H9 (cell line): ENCODE measurements at regions not wholly inside any gene's neighbourhood (a gene's known extent, or its start where the extent isn't known, plus 50 kb on each side); places are given as distances from the start of the nearest gene placed in this dataset.

Experiments used
- DNase-seq: peaks from one replicate; pipeline ENCODE4 v3.0.0-alpha.2; 2017
- H2AFZ ChIP-seq: one replicate; pipeline ENCODE4 v1.6.1; 2013; ENCODE audit warnings: mild to moderate bottlenecking, low read length, control low read depth, moderate library complexity
- H2AK5ac ChIP-seq: 2 replicates; pipeline ENCODE4 v1.6.1; 2013; ENCODE audit warnings: low read length, control low read depth, mixed read lengths; ENCODE audit not compliant: insufficient read length
- H2BK120ac ChIP-seq: one replicate; pipeline ENCODE4 v1.6.1; 2013; ENCODE audit warnings: low read depth, mild to moderate bottlenecking, low read length, control low read depth, inconsistent platforms; ENCODE audit not compliant: poor library complexity, severe bottlenecking
- H2BK12ac ChIP-seq: 2 replicates; pipeline ENCODE4 v1.6.1; 2013; ENCODE audit warnings: low read length, control low read depth, mixed read lengths, low read depth; ENCODE audit not compliant: insufficient read length
- H2BK15ac ChIP-seq: 2 replicates; pipeline ENCODE4 v1.6.1; 2013; ENCODE audit warnings: low read depth, low read length, control low read depth
- H2BK20ac ChIP-seq: one replicate; pipeline ENCODE4 v1.6.1; 2013; ENCODE audit warnings: low read depth, mild to moderate bottlenecking, low read length, control low read depth, inconsistent platforms; ENCODE audit not compliant: poor library complexity, severe bottlenecking
- H2BK5ac ChIP-seq: 2 replicates; pipeline ENCODE4 v1.6.1; 2013; ENCODE audit warnings: low read length, control low read depth, mixed read lengths; ENCODE audit not compliant: insufficient read length
- H3K14ac ChIP-seq: 2 replicates; pipeline ENCODE4 v1.6.1; 2013; ENCODE audit warnings: low read length, control low read depth; ENCODE audit not compliant: insufficient read depth
- H3K18ac ChIP-seq: 2 replicates; pipeline ENCODE4 v1.6.1; 2013; ENCODE audit warnings: low read depth, mild to moderate bottlenecking, mixed read lengths, low read length, control low read depth; ENCODE audit not compliant: insufficient read length
- H3K23ac ChIP-seq: 2 replicates; pipeline ENCODE4 v1.6.1; 2013; ENCODE audit warnings: low read length, control low read depth, mixed read lengths, low read depth; ENCODE audit not compliant: insufficient read length
- H3K23me2 ChIP-seq: 2 replicates; pipeline ENCODE4 v1.6.1; 2013; ENCODE audit warnings: low read depth, mild to moderate bottlenecking, mixed read lengths, low read length, control low read depth; ENCODE audit not compliant: insufficient read length, poor library complexity, severe bottlenecking
- H3K27ac ChIP-seq: 2 replicates; pipeline ENCODE4 v1.5.1; 2013; ENCODE audit warnings: low read length, control low read depth, mixed read lengths, low read depth; ENCODE audit not compliant: insufficient read length
- H3K27me3 ChIP-seq: 2 replicates; pipeline ENCODE4 v1.6.1; 2013; ENCODE audit warnings: low read length, control low read depth, inconsistent platforms; ENCODE audit not compliant: insufficient read depth
- H3K4ac ChIP-seq: 2 replicates; pipeline ENCODE4 v1.6.1; 2013; ENCODE audit warnings: low read depth, mild to moderate bottlenecking, control low read depth, inconsistent platforms, low read length, moderate library complexity
- H3K4me1 ChIP-seq: 2 replicates; pipeline ENCODE4 v1.6.1; 2013; ENCODE audit warnings: low read length, control low read depth, inconsistent platforms; ENCODE audit not compliant: insufficient read depth
- H3K4me2 ChIP-seq: 2 replicates; pipeline ENCODE4 v1.6.1; 2013; ENCODE audit warnings: low read length, control low read depth, mixed read lengths; ENCODE audit not compliant: insufficient read length, insufficient read depth
- H3K56ac ChIP-seq: 2 replicates; pipeline ENCODE4 v1.6.1; 2013; ENCODE audit warnings: low read depth, mild to moderate bottlenecking, mixed read lengths, low read length, control low read depth; ENCODE audit not compliant: insufficient read length
- H3K79me1 ChIP-seq: 2 replicates; pipeline ENCODE4 v1.6.1; 2013; ENCODE audit warnings: low read depth, mild to moderate bottlenecking, moderate library complexity, low read length, control low read depth, inconsistent platforms; ENCODE audit not compliant: insufficient read depth, poor library complexity, severe bottlenecking
- H3K79me2 ChIP-seq: 2 replicates; pipeline ENCODE4 v1.6.1; 2013; ENCODE audit warnings: low read length, control low read depth, inconsistent platforms; ENCODE audit not compliant: insufficient read depth
- H3K9ac ChIP-seq: 2 replicates; pipeline ENCODE4 v1.6.1; 2013; ENCODE audit warnings: low read length, control low read depth, mixed read lengths; ENCODE audit not compliant: insufficient read length; ENCODE audit errors: extremely low read depth
- H3K9me3 ChIP-seq: one replicate; pipeline ENCODE4 v1.6.1; 2013; ENCODE audit warnings: low read depth, low read length, inconsistent platforms; ENCODE audit not compliant: control insufficient read depth
- H3T11ph ChIP-seq: one replicate; pipeline ENCODE4 v1.6.1; 2013; ENCODE audit warnings: mild to moderate bottlenecking, low read length, control low read depth, inconsistent platforms
- H4K20me1 ChIP-seq: one replicate; pipeline ENCODE4 v1.6.1; 2013; ENCODE audit not compliant: control insufficient read depth, insufficient read length, insufficient read depth
- H4K5ac ChIP-seq: 2 replicates; pipeline ENCODE4 v1.6.1; 2013; ENCODE audit warnings: low read depth, mild to moderate bottlenecking, mixed read lengths, low read length, control low read depth; ENCODE audit not compliant: insufficient read length
- H4K8ac ChIP-seq: replicated peaks from 2 replicates; pipeline ENCODE4 v1.6.1; 2013; ENCODE audit warnings: low read length, control low read depth, mixed read lengths, low read depth; ENCODE audit not compliant: insufficient read length
- H4K91ac ChIP-seq: 2 replicates; pipeline ENCODE4 v1.6.1; 2013; ENCODE audit warnings: low read depth, mild to moderate bottlenecking, moderate library complexity, mixed read lengths, low read length, control low read depth; ENCODE audit not compliant: insufficient read length
- H3K27ac Mint-ChIP-seq, 3 experiments: 2 replicates in 2 of 3; 3 replicates in 1 of 3; pipeline ENCODE4 v1.8.0; 2020 to 2021; ENCODE audit warnings: mixed read lengths in 3 of 3, mild to moderate bottlenecking in 1 of 3, moderate library complexity in 1 of 3
- H3K27me3 Mint-ChIP-seq: 2 replicates; pipeline ENCODE4 v1.8.0; 2021; ENCODE audit warnings: low read depth, mild to moderate bottlenecking, moderate library complexity, mixed read lengths
- H3K36me3 Mint-ChIP-seq, 3 experiments: 2 replicates in 2 of 3; 3 replicates in 1 of 3; pipeline ENCODE4 v1.8.0; 2020 to 2021; ENCODE audit warnings: low read depth in 3 of 3, mixed read lengths in 3 of 3; ENCODE audit not compliant: insufficient read depth in 1 of 3
- H3K4me1 Mint-ChIP-seq, 2 experiments: 2 replicates each; pipeline ENCODE4 v1.8.0; 2020; ENCODE audit warnings: mixed read lengths in 2 of 2
- H3K4me3 Mint-ChIP-seq, 2 experiments: 2 replicates in 1 of 2; 3 replicates in 1 of 2; pipeline ENCODE4 v1.8.0; 2020 to 2021; ENCODE audit warnings: mild to moderate bottlenecking in 2 of 2, mixed read lengths in 2 of 2, moderate library complexity in 1 of 2
- H3K9me3 Mint-ChIP-seq, 2 experiments: 2 replicates in 1 of 2; 3 replicates in 1 of 2; pipeline ENCODE4 v1.8.0; 2020; ENCODE audit warnings: mild to moderate bottlenecking in 2 of 2, mixed read lengths in 2 of 2, moderate library complexity in 1 of 2
- WGBS: extraction: QIAGEN DNeasy Blood & Tissue Kit; methylation state at CpG from one replicate; pipeline ENCODE4 v1.1.7; 2013; ENCODE audit warnings: missing lambda C conversion rate, low lambda C conversion rate, mixed read lengths; ENCODE audit not compliant: insufficient read length; ENCODE audit errors: extremely low coverage; 5-methylcytosine and 5-hydroxymethylcytosine counted together
- TF ChIP-seq, protein P1 (sequence below): fragments of 200-600 bp; sonication (generic); conservative IDR thresholded peaks from 3 replicates; pipeline ENCODE4 v1.8.0; 2021; ENCODE audit warnings: antibody characterized with exemption, mild to moderate bottlenecking

DNA sequence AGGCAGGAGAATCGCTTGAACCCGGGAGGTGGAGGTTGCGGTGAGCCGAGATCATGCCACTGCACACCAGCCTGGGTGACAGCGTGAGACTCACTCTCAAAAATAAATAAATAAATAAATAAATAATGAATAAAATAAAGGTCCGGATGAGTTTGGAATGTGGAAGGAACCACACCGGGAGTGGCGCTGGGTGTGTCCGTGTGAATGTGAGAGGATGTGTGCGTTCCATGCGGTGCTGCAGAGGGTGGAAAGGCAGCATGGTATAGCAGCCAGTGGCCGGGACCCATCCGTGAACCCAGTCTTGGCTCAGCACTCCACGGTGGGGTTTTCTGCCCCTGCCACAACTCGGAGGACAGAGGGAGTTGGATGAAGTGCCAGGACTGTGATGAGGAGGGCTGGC is 56.2 kb upstream of the POFUT2 start:
- Histone ChIP-seq H2AK5ac (no peak overlapping the region), H3K27ac (no peak overlapping the region), H3K23ac (no peak overlapping the region), H3K9me3 (no peaks in the 10 kb centered on the region), H3K14ac (no peak overlapping the region), H3K27me3 (no peaks in the 10 kb centered on the region), H3K23me2 (no peaks in the 10 kb centered on the region), H3T11ph (no peak overlapping the region), H3K9ac (no peak overlapping the region), H3K4me2 (no peak overlapping the region), H4K91ac (no peak overlapping the region), H4K8ac (no peak overlapping the region), H2BK15ac (no peak overlapping the region; the same call in 1 of the 2 replicates), H3K56ac (no peak overlapping the region), H2BK12ac (no peak overlapping the region), H2BK5ac (no peak overlapping the region), H3K4ac (no peak overlapping the region), H2BK120ac (no peak overlapping the region), H4K20me1 (peaks cover 3% of the 10 kb centered on the region), H3K4me1 (no peaks in the 10 kb centered on the region), H2AFZ (no peak overlapping the region), H3K79me2 (no peaks in the 10 kb centered on the region), H2BK20ac (no peak overlapping the region), H3K18ac (no peak overlapping the region), H4K5ac (no peak overlapping the region), H3K79me1 (no peaks in the 10 kb centered on the region)
- peaks cover 5 to 8% of the 10 kb centered on the region in 2 experiments for H3K4me1 Mint-ChIP-seq
- TF ChIP-seq, protein P1, sequence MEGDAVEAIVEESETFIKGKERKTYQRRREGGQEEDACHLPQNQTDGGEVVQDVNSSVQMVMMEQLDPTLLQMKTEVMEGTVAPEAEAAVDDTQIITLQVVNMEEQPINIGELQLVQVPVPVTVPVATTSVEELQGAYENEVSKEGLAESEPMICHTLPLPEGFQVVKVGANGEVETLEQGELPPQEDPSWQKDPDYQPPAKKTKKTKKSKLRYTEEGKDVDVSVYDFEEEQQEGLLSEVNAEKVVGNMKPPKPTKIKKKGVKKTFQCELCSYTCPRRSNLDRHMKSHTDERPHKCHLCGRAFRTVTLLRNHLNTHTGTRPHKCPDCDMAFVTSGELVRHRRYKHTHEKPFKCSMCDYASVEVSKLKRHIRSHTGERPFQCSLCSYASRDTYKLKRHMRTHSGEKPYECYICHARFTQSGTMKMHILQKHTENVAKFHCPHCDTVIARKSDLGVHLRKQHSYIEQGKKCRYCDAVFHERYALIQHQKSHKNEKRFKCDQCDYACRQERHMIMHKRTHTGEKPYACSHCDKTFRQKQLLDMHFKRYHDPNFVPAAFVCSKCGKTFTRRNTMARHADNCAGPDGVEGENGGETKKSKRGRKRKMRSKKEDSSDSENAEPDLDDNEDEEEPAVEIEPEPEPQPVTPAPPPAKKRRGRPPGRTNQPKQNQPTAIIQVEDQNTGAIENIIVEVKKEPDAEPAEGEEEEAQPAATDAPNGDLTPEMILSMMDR = no peak
- WGBS = no CpG with 5 or more reads among the region's 15 CpGs
- H3K36me3 Mint-ChIP-seq = no peaks in the 10 kb centered on the region
- no peak overlapping the region; a peak in 1 of 7 replicates for H3K27ac Mint-ChIP-seq
- H3K4me3 Mint-ChIP-seq = no peak overlapping the region
- no peak for DNase-seq
- H3K9me3 Mint-ChIP-seq = peaks cover 5 to 10% of the 10 kb centered on the region in 2 experiments
- peaks cover 8% of the 10 kb centered on the region for H3K27me3 Mint-ChIP-seq
